ENCODE measurements at regions not wholly inside any gene's neighbourhood (a gene's known extent, or its start where the extent isn't known, plus 50 kb on each side); places are given as distances from the start of the nearest gene placed in this dataset.

GRCh38 chr3:10764259-10765051, 51.6 kb upstream of the SLC6A11 start:
- no peaks in the 10 kb centered on the region for H3K36me3 Mint-ChIP-seq (ENCODE audit: low read depth)
- Histone ChIP-seq H3K4me3 (no peak overlapping the region), H4K20me1 (replicated peaks; ENCODE audit: insufficient read depth) (no peaks in the 10 kb centered on the region), H3K9me2 (ENCODE audit: insufficient read depth) (no peaks in the 10 kb centered on the region), H3K27me3 (ENCODE audit: insufficient read depth) (no peaks in the 10 kb centered on the region), H3K36me3 (ENCODE audit: insufficient read depth) (no peaks in the 10 kb centered on the region), H2AFZ (peak overlapping the region; percentile 72; the same call in 1 of the 2 replicates), H3K27ac (ENCODE audit: low read depth) (no peak overlapping the region), H3K4me2 (no peak overlapping the region), H3K79me2 (replicated peaks; ENCODE audit: insufficient read depth) (no peaks in the 10 kb centered on the region), H3F3A (replicated peaks; ENCODE audit: low read depth) (no peaks in the 10 kb centered on the region), H3K4me1 (ENCODE audit: insufficient read depth) (no peaks in the 10 kb centered on the region; the same call in 1 of the 2 replicates)
- H3K4me3 Mint-ChIP-seq = no peak overlapping the region
- TF ChIP-seq ZNF331 (CRISPR knock-in tag; IDR thresholded peaks at IDR 0.05; ENCODE audit: low read depth) (no peak), ETS1 (IDR thresholded peaks at IDR 0.05) (no peak), CTCF (conservative IDR thresholded peaks at IDR 0.05; ENCODE audit: low read depth in 2 of 2) (no peak), EZH2phosphoT487 (IDR thresholded peaks at IDR 0.05; ENCODE audit: unreplicated experiment) (no peak), ZNF114 (CRISPR knock-in tag; IDR thresholded peaks at IDR 0.05) (no peak), EZH2 (IDR thresholded peaks at IDR 0.05; ENCODE audit: low read depth, unreplicated experiment) (no peak), REST (IDR thresholded peaks at IDR 0.05; ENCODE audit: unreplicated experiment) (no peak), JUNB (IDR thresholded peaks at IDR 0.05; ENCODE audit: unreplicated experiment) (no peak), CREB1 (CRISPR knock-in tag; IDR thresholded peaks at IDR 0.05; ENCODE audit: low read depth) (no peak), NANOG (IDR thresholded peaks at IDR 0.05; ENCODE audit: borderline replicate concordance) (no peak)
- peaks cover 15% of the 10 kb centered on the region for H3K4me1 Mint-ChIP-seq
- H3K27me3 Mint-ChIP-seq (ENCODE audit: insufficient read depth, low read depth, poor library complexity) = peaks cover 3% of the 10 kb centered on the region
- H3K9me3 Mint-ChIP-seq = no peaks in the 10 kb centered on the region
- ATAC-seq (peak; percentile 74), DNase-seq (ENCODE audit: low spot score) (peak; percentile 44)
- no peak overlapping the region for H3K27ac Mint-ChIP-seq
